ENCODE measurements at regions not wholly inside any gene's neighbourhood (a gene's known extent, or its start where the extent isn't known, plus 50 kb on each side); places are given as distances from the start of the nearest gene placed in this dataset.

DNA sequence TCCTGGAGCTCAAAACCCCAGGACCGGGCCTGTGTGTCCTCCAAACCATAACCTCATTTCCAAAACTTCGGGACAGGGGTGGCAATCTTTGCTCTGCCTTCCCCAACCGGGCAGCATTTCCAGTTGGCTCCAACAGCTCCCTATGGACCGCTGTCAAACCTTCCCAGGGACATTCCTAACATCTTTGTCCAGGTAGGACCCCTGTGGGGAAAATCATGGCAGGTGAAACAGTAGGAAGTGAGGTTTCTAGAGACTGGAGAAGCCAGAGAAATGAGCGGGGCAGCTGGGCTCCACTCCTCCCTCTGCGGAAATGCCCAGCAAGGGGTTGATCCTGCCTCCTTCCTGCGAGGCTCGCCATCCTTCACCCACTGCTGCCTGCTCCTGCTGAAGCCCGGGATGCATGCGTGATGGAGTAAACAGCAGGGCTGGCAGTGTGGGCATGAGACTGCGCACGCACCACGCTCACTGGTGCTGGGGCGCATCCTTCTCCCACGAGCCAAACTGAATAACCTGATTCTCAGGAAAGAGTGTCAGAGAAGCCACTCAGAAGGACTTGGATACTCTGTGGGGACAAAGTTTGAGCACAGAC lies 136.4 kb downstream of the BUD13 start:
- CTCF ChIA-PET (ENCODE audit: low intra/inter-chr PET ratio, low total read pairs) = no interaction called here
- Histone ChIP-seq H3K27me3 (ENCODE audit: control insufficient read depth in 1 of 2, insufficient read depth in 2 of 2, low read length in 2 of 2) (no peaks in the 10 kb centered on the region; a peak in 1 of 5 replicates), H3K9me3 (ENCODE audit: low read length) (no peaks in the 10 kb centered on the region), H3K4me1 (ENCODE audit: insufficient read depth, low read length) (no peaks in the 10 kb centered on the region), H4K20me1 (ENCODE audit: insufficient read depth, low read length) (no peaks in the 10 kb centered on the region), H3K27ac (ENCODE audit: extremely low read length, insufficient read depth, low read length) (no peak overlapping the region), H3K4me2 (ENCODE audit: low read depth, low read length) (no peak overlapping the region), H3K4me3 (replicated peaks in 1 of 3; ENCODE audit: insufficient read depth in 1 of 3, low read depth in 2 of 3, low read length in 3 of 3) (no peak overlapping the region), H3K79me2 (ENCODE audit: insufficient read depth, low read length) (no peaks in the 10 kb centered on the region), H3K36me3 (replicated peaks in 1 of 2; ENCODE audit: control insufficient read depth in 1 of 2, insufficient read depth in 2 of 2, low read length in 2 of 2) (no peaks in the 10 kb centered on the region), H2AFZ (ENCODE audit: low read length) (no peak overlapping the region), H3K9ac (ENCODE audit: insufficient read depth, low read depth, low read length) (no peak overlapping the region)
- in situ Hi-C loops (cut with HindIII; ENCODE audit: extremely low pct_ligation_motif_present, low pct_unique_long_range_greater_than_20kb) (loop anchor here (5.0 kb wide), 1 partner anchor 124 kb away; no protein-coding TSS in a partner anchor), intact Hi-C loops (cut with micrococcal nuclease; ENCODE audit: unreplicated experiment) (no loop called here)
- TF ChIP-seq ZFP36 (IDR thresholded peaks at IDR 0.05; ENCODE audit: borderline replicate concordance, low read depth, low read length, partially characterized antibody) (no peak), ZSCAN30 (CRISPR knock-in tag; IDR thresholded peaks at IDR 0.05) (no peak), FLYWCH1 (CRISPR knock-in tag; IDR thresholded peaks at IDR 0.05) (no peak), ZNF382 (CRISPR knock-in tag; IDR thresholded peaks at IDR 0.05; ENCODE audit: borderline replicate concordance) (no peak), PCBP1 (IDR thresholded peaks at IDR 0.05; ENCODE audit: borderline replicate concordance, low read depth, low read length) (no peak), ZC3H13 (CRISPR knock-in tag; IDR thresholded peaks at IDR 0.05) (no peak), ZNF607 (CRISPR knock-in tag; IDR thresholded peaks at IDR 0.05; ENCODE audit: borderline replicate concordance) (no peak), MYNN (CRISPR knock-in tag; IDR thresholded peaks at IDR 0.05; ENCODE audit: low read depth) (no peak), SMC3 (IDR thresholded peaks at IDR 0.05; ENCODE audit: low read length) (no peak), ZNF567 (CRISPR knock-in tag; IDR thresholded peaks at IDR 0.05; ENCODE audit: borderline replicate concordance) (no peak), ESRRA (CRISPR knock-in tag; IDR thresholded peaks at IDR 0.05; ENCODE audit: low read depth) (no peak)
- TF ChIP-seq, protein P1, sequence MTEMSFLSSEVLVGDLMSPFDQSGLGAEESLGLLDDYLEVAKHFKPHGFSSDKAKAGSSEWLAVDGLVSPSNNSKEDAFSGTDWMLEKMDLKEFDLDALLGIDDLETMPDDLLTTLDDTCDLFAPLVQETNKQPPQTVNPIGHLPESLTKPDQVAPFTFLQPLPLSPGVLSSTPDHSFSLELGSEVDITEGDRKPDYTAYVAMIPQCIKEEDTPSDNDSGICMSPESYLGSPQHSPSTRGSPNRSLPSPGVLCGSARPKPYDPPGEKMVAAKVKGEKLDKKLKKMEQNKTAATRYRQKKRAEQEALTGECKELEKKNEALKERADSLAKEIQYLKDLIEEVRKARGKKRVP (CRISPR knock-in tag; IDR thresholded peaks at IDR 0.05) = no peak
- TF ChIP-seq, protein P2, sequence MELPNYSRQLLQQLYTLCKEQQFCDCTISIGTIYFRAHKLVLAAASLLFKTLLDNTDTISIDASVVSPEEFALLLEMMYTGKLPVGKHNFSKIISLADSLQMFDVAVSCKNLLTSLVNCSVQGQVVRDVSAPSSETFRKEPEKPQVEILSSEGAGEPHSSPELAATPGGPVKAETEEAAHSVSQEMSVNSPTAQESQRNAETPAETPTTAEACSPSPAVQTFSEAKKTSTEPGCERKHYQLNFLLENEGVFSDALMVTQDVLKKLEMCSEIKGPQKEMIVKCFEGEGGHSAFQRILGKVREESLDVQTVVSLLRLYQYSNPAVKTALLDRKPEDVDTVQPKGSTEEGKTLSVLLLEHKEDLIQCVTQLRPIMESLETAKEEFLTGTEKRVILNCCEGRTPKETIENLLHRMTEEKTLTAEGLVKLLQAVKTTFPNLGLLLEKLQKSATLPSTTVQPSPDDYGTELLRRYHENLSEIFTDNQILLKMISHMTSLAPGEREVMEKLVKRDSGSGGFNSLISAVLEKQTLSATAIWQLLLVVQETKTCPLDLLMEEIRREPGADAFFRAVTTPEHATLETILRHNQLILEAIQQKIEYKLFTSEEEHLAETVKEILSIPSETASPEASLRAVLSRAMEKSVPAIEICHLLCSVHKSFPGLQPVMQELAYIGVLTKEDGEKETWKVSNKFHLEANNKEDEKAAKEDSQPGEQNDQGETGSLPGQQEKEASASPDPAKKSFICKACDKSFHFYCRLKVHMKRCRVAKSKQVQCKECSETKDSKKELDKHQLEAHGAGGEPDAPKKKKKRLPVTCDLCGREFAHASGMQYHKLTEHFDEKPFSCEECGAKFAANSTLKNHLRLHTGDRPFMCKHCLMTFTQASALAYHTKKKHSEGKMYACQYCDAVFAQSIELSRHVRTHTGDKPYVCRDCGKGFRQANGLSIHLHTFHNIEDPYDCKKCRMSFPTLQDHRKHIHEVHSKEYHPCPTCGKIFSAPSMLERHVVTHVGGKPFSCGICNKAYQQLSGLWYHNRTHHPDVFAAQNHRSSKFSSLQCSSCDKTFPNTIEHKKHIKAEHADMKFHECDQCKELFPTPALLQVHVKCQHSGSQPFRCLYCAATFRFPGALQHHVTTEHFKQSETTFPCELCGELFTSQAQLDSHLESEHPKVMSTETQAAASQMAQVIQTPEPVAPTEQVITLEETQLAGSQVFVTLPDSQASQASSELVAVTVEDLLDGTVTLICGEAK (IDR thresholded peaks at IDR 0.05) = no peak
- TF ChIP-seq, protein P2 (CRISPR knock-in tag; IDR thresholded peaks at IDR 0.05) = no peak
- POLR2A ChIA-PET = no interaction called here
- no TSS peak for BruUV-seq (replicated peaks)
- no peak for FAIRE-seq
- no peak for ATAC-seq
- DNase-seq (ENCODE audit: low spot score) = no peak
- WGBS (ENCODE audit: low lambda C conversion rate) = 64% methylated on average over 15 of the region's 15 CpGs

Measured in HepG2 (cell line).